ENCODE measurements at regions not wholly inside any gene's neighbourhood (a gene's known extent, or its start where the extent isn't known, plus 50 kb on each side); places are given as distances from the start of the nearest gene placed in this dataset.
"Not testable (repeated sequence)": the region's sequence is repeated elsewhere in the genome, so short reads cannot be mapped to it uniquely, and the experiment has no call there.

GRCh38 chr6:4346659-4347333 lies 211.4 kb upstream of the ECI2 start:
- no peak for DNase-seq

GRCh38 chr6:4345543-4345942 lies 210.2 kb upstream of the ECI2 start:
- DNase-seq = no peak

GRCh38 chr6:4344317-4344899 lies 209.0 kb upstream of the ECI2 start:
- DNase-seq = no peak

- DNase-seq = no peak
Observed at GRCh38 chr6:4342407-4343137, 207.2 kb upstream of the ECI2 start.

- DNase-seq = no peak
Observed at GRCh38 chr6:4341078-4341797, 205.9 kb upstream of the ECI2 start.

GRCh38 chr6:4340544-4340943 lies 205.2 kb upstream of the ECI2 start:
- DNase-seq = no peak

- no peak for DNase-seq
Observed at GRCh38 chr6:4338884-4339283, 203.5 kb upstream of the ECI2 start.

- no peak for DNase-seq
Observed at GRCh38 chr6:4336778-4337442, 201.5 kb upstream of the ECI2 start.

GRCh38 chr6:4336084-4336483 lies 200.7 kb upstream of the ECI2 start:
- no peak for DNase-seq

- not testable (repeated sequence) for DNase-seq
Observed at GRCh38 chr6:4334158-4334740, 198.9 kb upstream of the ECI2 start.

- no peak for DNase-seq
Observed at GRCh38 chr6:4327841-4328240, 192.5 kb upstream of the ECI2 start.

- DNase-seq = no peak
Observed at GRCh38 chr6:4324746-4325145, 189.4 kb upstream of the ECI2 start.

GRCh38 chr6:4323322-4323721 lies 187.9 kb upstream of the ECI2 start:
- DNase-seq = no peak

- no peak for DNase-seq
Observed at GRCh38 chr6:4322846-4323309, 187.5 kb upstream of the ECI2 start.

- DNase-seq = no peak
Observed at GRCh38 chr6:4322134-4322845, 186.9 kb upstream of the ECI2 start.

GRCh38 chr6:4320860-4321259 lies 185.5 kb upstream of the ECI2 start:
- no peak for DNase-seq

GRCh38 chr6:4319981-4320683 lies 184.8 kb upstream of the ECI2 start:
- no peak for DNase-seq

GRCh38 chr6:4318321-4318720 lies 182.9 kb upstream of the ECI2 start:
- no peak for DNase-seq

GRCh38 chr6:4316867-4317400 lies 181.6 kb upstream of the ECI2 start:
- no peak for DNase-seq

GRCh38 chr6:4314201-4314707 lies 178.9 kb upstream of the ECI2 start:
- DNase-seq = no peak

Measured in activated naive CD4-positive, alpha-beta T cell treated with anti-CD3 and anti-CD28 coated beads, Interleukin-2, amount 50 U/mL, for 16 hours (primary cell).